K562 (cell line): ENCODE measurements at regions not wholly inside any gene's neighbourhood (a gene's known extent, or its start where the extent isn't known, plus 50 kb on each side); places are given as distances from the start of the nearest gene placed in this dataset.

Experiments
- ATAC-seq: fragments of 200-7000 bp; cut with Tn5 transposase; 3 replicates; pipeline ENCODE4 v1.9.1; 2020; ENCODE audit warnings: moderate library complexity
- BruUV-seq: library from RNA; stranded (reverse); fragments of 400-500 nt; replicated peaks from 2 replicates; lab custom pipeline; 2021; lab: Mats Ljungman, UMichigan
- CTCF ChIA-PET: fragments of 300-600 bp; formaldehyde crosslinking; extraction: SDS; loops from one replicate; lab custom pipeline; 2021; ENCODE audit warnings: low intra/inter-chr PET ratio; lab: Yijun Ruan, JAX
- POLR2A ChIA-PET: fragments of 300-600, 350-650 bp; sonication (Branson Sonifier 250); formaldehyde crosslinking; extraction: SDS; loops from one replicate; lab custom pipeline; 2021; ENCODE audit warnings: antibody characterized with exemption, inconsistent platforms; lab: Yijun Ruan, JAX
- DNase-seq, 4 experiments: peaks; one replicate each; pipeline versions ENCODE4 v3.0.0 to v3.0.0-alpha.2; 2011 to 2018; ENCODE audit warnings: low spot score in 3 of 4, mixed read lengths in 3 of 4; ENCODE audit errors: extremely low read depth in 1 of 4
- FAIRE-seq: peaks from 2 replicates; lab custom pipeline; 2011; peaks lifted over from hg19 to GRCh38; lab: Jason Lieb, UNC
- H2AFZ ChIP-seq: 2 replicates; pipeline ENCODE4 v1.6.0; 2011; ENCODE audit warnings: low read depth, low read length, control low read depth, inconsistent platforms
- H3K27ac ChIP-seq: fragments of 200-600 bp; 3 replicates; pipeline ENCODE4 v1.8.0; 2011; ENCODE audit warnings: low read depth, mild to moderate bottlenecking, control low read depth, inconsistent platforms, low read length, moderate library complexity, mixed read lengths; ENCODE audit errors: extremely low read depth
- H3K27me3 ChIP-seq, 2 experiments: fragments of 300-600 bp in 1 of 2; 2 replicates in 1 of 2; 3 replicates in 1 of 2; pipeline versions ENCODE4 v1.6.0 to v1.8.0; 2011; ENCODE audit warnings: inconsistent platforms in 2 of 2, low read length in 2 of 2, mild to moderate bottlenecking in 1 of 2, mixed read lengths in 1 of 2, moderate library complexity in 1 of 2; ENCODE audit not compliant: control insufficient read depth in 2 of 2, insufficient read depth in 2 of 2
- H3K36me3 ChIP-seq: fragments of 300-600 bp; 3 replicates; pipeline ENCODE4 v1.8.0; 2011; ENCODE audit warnings: mild to moderate bottlenecking, low read length, inconsistent platforms; ENCODE audit not compliant: control insufficient read depth, insufficient read depth
- H3K4me1 ChIP-seq, 2 experiments: fragments of 200-600 bp in 1 of 2; replicated peaks in 1 of 2; 2 replicates in 1 of 2; 3 replicates in 1 of 2; pipeline versions ENCODE4 v1.5.1 to v1.8.0; 2011; ENCODE audit warnings: inconsistent platforms in 2 of 2, low read length in 2 of 2, mild to moderate bottlenecking in 1 of 2, mixed read lengths in 1 of 2, moderate library complexity in 1 of 2; ENCODE audit not compliant: control insufficient read depth in 2 of 2, insufficient read depth in 2 of 2
- H3K4me2 ChIP-seq: 2 replicates; pipeline ENCODE4 v1.6.1; 2011; ENCODE audit warnings: low read length, control low read depth, inconsistent platforms, mixed read lengths; ENCODE audit not compliant: insufficient read depth
- H3K4me3 ChIP-seq: fragments of 200-600 bp; sonication (generic), shearing (Covaris generic); 2 replicates; pipeline ENCODE4 v1.5.1; 2016; ENCODE audit warnings: control low read depth, inconsistent platforms
- H3K79me2 ChIP-seq: fragments of 200-600 bp; 3 replicates; pipeline ENCODE4 v1.8.0; 2011; ENCODE audit warnings: low read length, inconsistent platforms; ENCODE audit not compliant: control insufficient read depth, insufficient read depth
- H3K9ac ChIP-seq, 2 experiments: 2 replicates each; pipeline versions ENCODE4 v1.6.0 to v1.6.1; 2011; ENCODE audit warnings: low read depth in 2 of 2, low read length in 2 of 2, control low read depth in 1 of 2, inconsistent platforms in 1 of 2, mild to moderate bottlenecking in 1 of 2, mixed read lengths in 1 of 2; ENCODE audit not compliant: insufficient read depth in 1 of 2
- H3K9me1 ChIP-seq: one replicate; pipeline ENCODE4 v1.6.0; 2011; ENCODE audit warnings: inconsistent platforms, mild to moderate bottlenecking, low read length, moderate library complexity; ENCODE audit not compliant: control insufficient read depth, insufficient read depth
- H3K9me3 ChIP-seq: replicated peaks from 2 replicates; pipeline ENCODE4 v1.5.1; 2011; ENCODE audit warnings: low read depth, low read length, inconsistent platforms; ENCODE audit not compliant: control insufficient read depth, insufficient read depth
- H4K20me1 ChIP-seq: replicated peaks from 2 replicates; pipeline ENCODE4 v1.6.1; 2011; ENCODE audit warnings: low read length, inconsistent platforms, mixed read lengths; ENCODE audit not compliant: control insufficient read depth, insufficient read depth
- EWSR1 ChIP-seq: fragments of 450-650 bp; IDR thresholded peaks from 2 replicates; pipeline ENCODE4 v1.6.1; 2018; ENCODE audit warnings: borderline replicate concordance, mild to moderate bottlenecking, low read depth, moderate library complexity; ENCODE audit not compliant: partially characterized antibody
- NCOA1 ChIP-seq: fragments of 450-650 bp; IDR thresholded peaks from 2 replicates; pipeline ENCODE4 v1.6.1; 2016; ENCODE audit warnings: low read depth
- SRSF7 ChIP-seq: fragments of 200-400 bp; formaldehyde crosslinking; optimal IDR thresholded peaks from 2 replicates; pipeline ENCODE3; 2017; ENCODE audit warnings: mild to moderate bottlenecking, low read depth, low read length
- ZFPM2 ChIP-seq: fragments of 250-450 bp; sonication (Bioruptor Pico); IDR thresholded peaks from 2 replicates; pipeline ENCODE4 v1.5.1; 2022; ENCODE audit warnings: mild to moderate bottlenecking
- ZNF239 ChIP-seq: fragments of 250-450 bp; sonication (Bioruptor Pico); IDR thresholded peaks from 2 replicates; pipeline ENCODE4 v1.4.0; 2020; ENCODE audit warnings: mild to moderate bottlenecking
- WGBS: fragments of 100-300 bp; shearing (Covaris generic); methylation state at CpG from one replicate; pipeline ENCODE4 v1.1.6; 2016; ENCODE audit warnings: low coverage, mixed read lengths; ENCODE audit not compliant: insufficient coverage; ENCODE audit errors: missing lambda C conversion rate; 5-methylcytosine and 5-hydroxymethylcytosine counted together
- in situ Hi-C: fragments of 300-500 bp; cut with MboI; formaldehyde crosslinking; loops from 4 replicates; pipeline ENCODE4 v1.15.0; 2018; ENCODE audit warnings: inconsistent platforms, mixed read lengths
- intact Hi-C: fragments of 100-400 bp; cut with micrococcal nuclease; formaldehyde crosslinking; loops from 2 replicates; pipeline ENCODE4 v1.14.2; 2022
- TF ChIP-seq, protein P1 (sequence below): fragments of 250-450 bp; sonication (Bioruptor Pico); IDR thresholded peaks from 2 replicates; pipeline ENCODE4 v1.9.0; 2021; ENCODE audit warnings: mild to moderate bottlenecking, inconsistent platforms
- TF ChIP-seq, protein P2 (sequence below): sonication (generic); formaldehyde crosslinking; IDR thresholded peaks from 2 replicates; pipeline ENCODE4 v1.8.0; 2022; ENCODE audit warnings: mild to moderate bottlenecking, missing genetic modification reagents
- TF ChIP-seq, protein P3 (sequence below): sonication (generic); formaldehyde crosslinking; IDR thresholded peaks from 2 replicates; pipeline ENCODE4 v1.8.0; 2023; ENCODE audit warnings: mild to moderate bottlenecking, missing genetic modification reagents
- TF ChIP-seq, protein P4 (sequence below): IDR thresholded peaks from 3 replicates; pipeline ENCODE4 v1.6.1; 2011; ENCODE audit warnings: borderline replicate concordance, mild to moderate bottlenecking, moderate library complexity; ENCODE audit not compliant: insufficient read length; ENCODE audit errors: extremely low read depth

DNA sequence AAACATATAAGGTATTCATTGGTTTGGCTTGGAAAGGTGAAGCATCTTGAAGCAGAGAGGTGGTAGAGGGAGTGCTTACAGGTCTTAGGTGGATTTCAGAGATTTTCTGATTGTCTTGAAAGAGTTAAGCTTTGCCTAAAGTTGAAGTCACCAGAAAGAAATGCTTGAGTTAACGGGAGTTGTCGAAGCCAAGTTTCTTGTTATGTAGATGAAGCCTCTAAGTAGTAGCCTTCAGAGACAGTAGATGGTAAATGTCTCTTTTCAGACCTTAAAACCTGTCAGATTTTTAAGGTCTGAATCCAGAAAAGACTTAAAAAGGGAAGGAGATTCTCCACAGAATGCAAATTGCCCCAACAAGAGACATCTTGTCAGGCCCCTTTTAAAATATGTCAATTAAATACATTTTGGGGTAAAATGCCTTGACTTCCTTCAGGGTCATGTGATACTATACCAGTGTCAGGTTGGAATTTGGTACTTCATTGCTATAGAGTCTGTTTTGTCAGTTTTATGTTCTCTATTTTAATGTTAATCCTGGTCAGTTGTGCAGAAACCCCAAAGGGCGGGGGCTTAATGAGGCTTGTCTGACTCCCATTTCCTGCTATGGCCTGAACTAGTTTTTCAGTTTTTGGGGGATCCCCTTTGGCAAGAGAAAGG is 81.0 kb downstream of the PCDH18 start:
- no peak for FAIRE-seq
- TF ChIP-seq, protein P1, sequence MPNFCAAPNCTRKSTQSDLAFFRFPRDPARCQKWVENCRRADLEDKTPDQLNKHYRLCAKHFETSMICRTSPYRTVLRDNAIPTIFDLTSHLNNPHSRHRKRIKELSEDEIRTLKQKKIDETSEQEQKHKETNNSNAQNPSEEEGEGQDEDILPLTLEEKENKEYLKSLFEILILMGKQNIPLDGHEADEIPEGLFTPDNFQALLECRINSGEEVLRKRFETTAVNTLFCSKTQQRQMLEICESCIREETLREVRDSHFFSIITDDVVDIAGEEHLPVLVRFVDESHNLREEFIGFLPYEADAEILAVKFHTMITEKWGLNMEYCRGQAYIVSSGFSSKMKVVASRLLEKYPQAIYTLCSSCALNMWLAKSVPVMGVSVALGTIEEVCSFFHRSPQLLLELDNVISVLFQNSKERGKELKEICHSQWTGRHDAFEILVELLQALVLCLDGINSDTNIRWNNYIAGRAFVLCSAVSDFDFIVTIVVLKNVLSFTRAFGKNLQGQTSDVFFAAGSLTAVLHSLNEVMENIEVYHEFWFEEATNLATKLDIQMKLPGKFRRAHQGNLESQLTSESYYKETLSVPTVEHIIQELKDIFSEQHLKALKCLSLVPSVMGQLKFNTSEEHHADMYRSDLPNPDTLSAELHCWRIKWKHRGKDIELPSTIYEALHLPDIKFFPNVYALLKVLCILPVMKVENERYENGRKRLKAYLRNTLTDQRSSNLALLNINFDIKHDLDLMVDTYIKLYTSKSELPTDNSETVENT (CRISPR knock-in tag): no peak
- TF ChIP-seq, protein P2, sequence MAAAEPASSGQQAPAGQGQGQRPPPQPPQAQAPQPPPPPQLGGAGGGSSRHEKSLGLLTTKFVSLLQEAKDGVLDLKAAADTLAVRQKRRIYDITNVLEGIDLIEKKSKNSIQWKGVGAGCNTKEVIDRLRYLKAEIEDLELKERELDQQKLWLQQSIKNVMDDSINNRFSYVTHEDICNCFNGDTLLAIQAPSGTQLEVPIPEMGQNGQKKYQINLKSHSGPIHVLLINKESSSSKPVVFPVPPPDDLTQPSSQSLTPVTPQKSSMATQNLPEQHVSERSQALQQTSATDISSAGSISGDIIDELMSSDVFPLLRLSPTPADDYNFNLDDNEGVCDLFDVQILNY: no peak
- TF ChIP-seq, protein P3, sequence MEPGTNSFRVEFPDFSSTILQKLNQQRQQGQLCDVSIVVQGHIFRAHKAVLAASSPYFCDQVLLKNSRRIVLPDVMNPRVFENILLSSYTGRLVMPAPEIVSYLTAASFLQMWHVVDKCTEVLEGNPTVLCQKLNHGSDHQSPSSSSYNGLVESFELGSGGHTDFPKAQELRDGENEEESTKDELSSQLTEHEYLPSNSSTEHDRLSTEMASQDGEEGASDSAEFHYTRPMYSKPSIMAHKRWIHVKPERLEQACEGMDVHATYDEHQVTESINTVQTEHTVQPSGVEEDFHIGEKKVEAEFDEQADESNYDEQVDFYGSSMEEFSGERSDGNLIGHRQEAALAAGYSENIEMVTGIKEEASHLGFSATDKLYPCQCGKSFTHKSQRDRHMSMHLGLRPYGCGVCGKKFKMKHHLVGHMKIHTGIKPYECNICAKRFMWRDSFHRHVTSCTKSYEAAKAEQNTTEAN (CRISPR knock-in tag): no peak
- no peak for TF ChIP-seq SRSF7
- TF ChIP-seq EWSR1: no peak
- TF ChIP-seq ZNF239 (CRISPR knock-in tag): no peak
- TF ChIP-seq NCOA1: no peak
- TF ChIP-seq, protein P4, sequence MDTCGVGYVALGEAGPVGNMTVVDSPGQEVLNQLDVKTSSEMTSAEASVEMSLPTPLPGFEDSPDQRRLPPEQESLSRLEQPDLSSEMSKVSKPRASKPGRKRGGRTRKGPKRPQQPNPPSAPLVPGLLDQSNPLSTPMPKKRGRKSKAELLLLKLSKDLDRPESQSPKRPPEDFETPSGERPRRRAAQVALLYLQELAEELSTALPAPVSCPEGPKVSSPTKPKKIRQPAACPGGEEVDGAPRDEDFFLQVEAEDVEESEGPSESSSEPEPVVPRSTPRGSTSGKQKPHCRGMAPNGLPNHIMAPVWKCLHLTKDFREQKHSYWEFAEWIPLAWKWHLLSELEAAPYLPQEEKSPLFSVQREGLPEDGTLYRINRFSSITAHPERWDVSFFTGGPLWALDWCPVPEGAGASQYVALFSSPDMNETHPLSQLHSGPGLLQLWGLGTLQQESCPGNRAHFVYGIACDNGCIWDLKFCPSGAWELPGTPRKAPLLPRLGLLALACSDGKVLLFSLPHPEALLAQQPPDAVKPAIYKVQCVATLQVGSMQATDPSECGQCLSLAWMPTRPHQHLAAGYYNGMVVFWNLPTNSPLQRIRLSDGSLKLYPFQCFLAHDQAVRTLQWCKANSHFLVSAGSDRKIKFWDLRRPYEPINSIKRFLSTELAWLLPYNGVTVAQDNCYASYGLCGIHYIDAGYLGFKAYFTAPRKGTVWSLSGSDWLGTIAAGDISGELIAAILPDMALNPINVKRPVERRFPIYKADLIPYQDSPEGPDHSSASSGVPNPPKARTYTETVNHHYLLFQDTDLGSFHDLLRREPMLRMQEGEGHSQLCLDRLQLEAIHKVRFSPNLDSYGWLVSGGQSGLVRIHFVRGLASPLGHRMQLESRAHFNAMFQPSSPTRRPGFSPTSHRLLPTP: no peak
- TF ChIP-seq ZFPM2 (CRISPR knock-in tag): no peak
- TF ChIP-seq, all 486 proteins: peak for 0
- Histone ChIP-seq H2AFZ (no peak overlapping the region), H4K20me1 (no peaks in the 10 kb centered on the region), H3K27me3 (no peaks in the 10 kb centered on the region), H3K4me2 (no peak overlapping the region), H3K4me1 (no peaks in the 10 kb centered on the region), H3K27ac (no peak overlapping the region), H3K9ac (no peak overlapping the region), H3K79me2 (no peaks in the 10 kb centered on the region), H3K36me3 (no peaks in the 10 kb centered on the region), H3K9me1 (no peaks in the 10 kb centered on the region), H3K9me3 (no peaks in the 10 kb centered on the region), H3K4me3 (no peak overlapping the region)
- DNase-seq: no peak
- CTCF ChIA-PET: no interaction called here
- no peak for ATAC-seq
- in situ Hi-C loops: no loop called here
- WGBS: 0% methylated on average over 3 of the region's 3 CpGs
- intact Hi-C loops: no loop called here
- BruUV-seq: no TSS peak
- POLR2A ChIA-PET: interaction anchor here (0.6 kb wide), 1 partner anchor 409 kb away, joined by 3 read pairs; no protein-coding TSS in a partner anchor
